Activated CD4-positive, alpha-beta T cell treated with anti-CD3 and anti-CD28 coated beads, Interleukin-2, Interleukin-4, amounts not matched to agents 100 ng/mL and 50 ng/mL, durations not matched to agents 16 hours and 8 hours (primary cell): ENCODE measurements at regions not wholly inside any gene's neighbourhood (a gene's known extent, or its start where the extent isn't known, plus 50 kb on each side); places are given as distances from the start of the nearest gene placed in this dataset.
"Not testable (repeated sequence)": the region's sequence is repeated elsewhere in the genome, so short reads cannot be mapped to it uniquely, and the experiment has no call there.

Source experiments
- DNase-seq: peaks from one replicate; pipeline ENCODE4 v3.0.0-alpha.2; 2020; ENCODE audit warnings: low spot score

GRCh38 chr3:21020681-21021080 is 730.3 kb downstream of the ZNF385D start:
- no peak for DNase-seq

DNA sequence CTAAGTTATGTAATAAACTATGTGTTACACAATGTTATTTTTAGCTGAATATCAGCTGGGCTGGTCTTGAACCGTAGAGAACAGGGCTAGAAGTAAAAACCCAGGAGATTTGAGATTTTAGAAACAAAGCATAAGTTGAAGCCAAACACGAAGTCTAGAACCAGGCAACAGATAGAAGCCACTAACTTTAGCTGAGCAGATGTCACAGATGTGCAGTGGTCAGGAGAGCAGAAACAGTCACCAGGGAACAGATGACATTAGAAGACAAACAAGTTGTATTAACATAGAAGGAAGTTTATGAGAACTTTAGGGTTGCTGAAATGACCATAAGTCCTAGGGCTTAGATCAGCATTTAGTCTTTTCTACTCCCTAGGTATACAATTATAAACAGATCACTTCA is 731.0 kb downstream of the ZNF385D start:
- no peak for DNase-seq

DNA sequence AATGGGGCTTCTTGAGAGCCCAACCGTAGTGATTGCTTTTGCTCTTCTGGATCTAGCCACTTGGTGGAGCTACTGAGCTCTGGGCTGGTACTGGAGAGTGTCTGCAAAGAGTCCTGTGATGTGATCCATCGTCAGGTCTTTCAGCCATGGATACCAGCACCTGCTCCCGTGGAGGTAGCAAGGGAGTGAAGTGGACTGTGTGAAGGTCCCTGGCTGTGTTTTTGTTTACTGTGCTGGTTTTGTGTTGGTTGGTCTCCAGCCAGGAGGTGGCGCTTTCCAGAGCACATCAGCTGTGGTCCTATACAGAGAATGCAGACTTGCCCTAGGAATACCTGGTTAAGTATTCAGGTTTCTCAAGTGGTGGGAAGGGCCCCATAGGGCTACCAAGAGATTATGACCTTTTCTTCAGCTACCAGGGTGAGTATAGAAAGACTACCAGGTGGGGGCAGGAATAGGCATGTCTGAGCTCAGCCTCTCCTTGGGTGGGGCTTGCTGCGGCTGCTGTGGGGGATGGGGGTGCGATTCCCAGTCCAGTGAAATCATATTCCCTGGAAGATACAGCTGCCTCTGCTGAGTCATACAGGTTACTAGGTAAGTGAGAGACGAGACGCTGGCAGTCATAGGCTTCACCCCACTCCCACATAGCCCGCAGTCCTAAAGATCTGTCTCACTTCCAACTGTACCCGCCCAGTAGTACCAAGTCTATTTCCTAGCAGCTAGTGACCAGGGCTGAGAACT is 733.7 kb downstream of the ZNF385D start:
- DNase-seq, result no peak

GRCh38 chr3:21013566-21013965 is 737.4 kb downstream of the ZNF385D start:
- DNase-seq, result no peak

DNA sequence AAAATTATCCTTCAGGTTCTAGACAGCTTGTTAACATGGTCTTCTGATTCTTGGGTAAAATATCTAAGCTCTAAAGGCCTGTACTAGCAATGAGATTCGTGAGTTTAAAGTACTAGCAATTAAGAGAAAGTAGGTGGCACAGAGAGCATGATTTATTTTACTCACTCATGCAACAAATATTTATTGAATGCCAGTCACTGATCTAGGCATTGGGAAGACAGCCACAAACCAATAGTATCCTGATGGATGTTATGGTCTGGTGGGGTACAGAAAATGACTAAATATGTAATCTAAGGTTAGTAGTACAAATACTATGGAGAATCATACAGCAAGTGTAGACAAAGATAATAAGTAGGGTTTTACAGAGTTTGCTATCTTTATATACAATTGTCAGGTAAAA is 751.3 kb downstream of the ZNF385D start:
- no peak for DNase-seq

DNA sequence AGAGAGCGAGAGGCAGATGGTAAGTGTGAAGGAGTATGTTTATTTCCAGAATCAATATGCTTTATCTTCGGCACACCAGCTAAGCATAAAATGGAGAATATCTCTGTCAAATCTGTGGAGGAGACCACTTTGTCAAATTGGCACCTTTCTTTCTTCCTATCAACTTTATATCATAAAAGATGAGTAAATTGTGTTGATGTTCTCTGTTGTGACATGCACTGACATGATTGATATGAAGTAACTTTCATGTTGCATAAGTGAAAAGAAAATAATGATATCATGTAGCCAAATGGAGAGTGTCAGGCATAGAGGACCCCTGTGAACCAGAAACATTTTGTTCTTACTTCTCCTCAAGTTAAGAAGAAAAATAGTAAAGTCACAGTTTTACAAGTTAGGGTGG is 753.8 kb downstream of the ZNF385D start:
- no peak for DNase-seq

DNA sequence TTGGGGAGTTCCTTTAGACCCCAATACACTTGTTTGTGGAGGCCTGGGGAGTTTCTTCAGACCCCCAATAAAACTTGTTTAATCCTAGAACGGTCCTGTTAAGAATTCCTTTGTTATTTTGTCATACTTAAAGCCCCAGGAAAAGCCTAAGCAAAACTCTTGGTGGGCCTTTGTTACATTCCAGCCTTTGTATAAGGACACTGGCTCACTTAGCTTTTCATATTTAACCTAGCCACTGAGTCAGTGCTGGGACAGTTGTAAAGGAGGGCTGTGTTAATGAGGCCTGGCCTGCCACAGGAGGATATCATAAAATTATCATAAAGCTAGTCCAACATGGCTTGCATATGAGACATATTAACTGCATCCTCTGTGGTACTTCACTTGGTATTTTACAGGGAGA is 760.1 kb downstream of the ZNF385D start:
- DNase-seq, result no peak

GRCh38 chr3:20989653-20990052 is 761.4 kb downstream of the ZNF385D start:
- DNase-seq, result not testable (repeated sequence)

GRCh38 chr3:20984594-20985205 is 766.3 kb downstream of the ZNF385D start:
- no peak for DNase-seq

DNA sequence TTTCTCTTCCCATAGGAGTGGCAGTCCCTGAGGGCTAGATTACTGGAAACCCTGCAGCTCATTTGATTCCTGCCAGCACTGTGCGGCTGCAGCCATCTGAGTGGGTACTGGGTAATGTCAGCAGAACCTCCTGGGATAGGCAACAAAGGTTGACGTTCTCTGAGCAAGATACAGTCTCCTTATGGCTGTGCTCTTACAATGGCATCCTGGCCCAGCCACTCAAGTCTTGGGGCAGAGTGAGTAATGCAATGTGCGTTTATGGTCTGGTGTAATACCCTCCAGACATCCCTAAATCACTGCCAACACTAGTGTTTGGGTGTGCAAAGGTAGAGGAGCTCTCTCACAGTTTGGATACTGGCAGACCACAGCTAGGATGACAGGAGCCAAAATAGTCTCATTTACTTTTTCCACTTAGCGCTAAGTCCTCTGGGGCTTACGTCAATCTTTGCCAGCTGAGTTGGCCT is 775.8 kb downstream of the ZNF385D start:
- no peak for DNase-seq

DNA sequence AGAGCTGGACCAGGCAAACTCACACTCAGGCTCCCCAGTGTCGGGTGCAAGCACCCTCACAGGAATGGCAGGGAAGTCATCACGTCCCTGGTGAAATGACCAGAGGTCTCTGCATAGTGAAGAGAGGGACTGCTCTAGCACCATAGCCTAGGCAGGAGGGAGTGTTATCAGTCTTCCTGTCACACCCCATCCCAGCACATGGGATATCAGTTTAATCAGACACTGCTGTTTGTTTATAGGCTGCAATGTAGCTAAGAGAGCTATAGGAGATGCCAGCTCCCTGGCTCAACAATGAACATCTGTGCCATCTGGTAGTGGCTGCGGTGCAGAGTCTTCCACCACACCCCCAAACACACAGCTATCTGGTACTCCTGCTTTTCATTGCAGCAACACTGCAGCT is 776.6 kb downstream of the ZNF385D start:
- no peak for DNase-seq

- DNase-seq, result not testable (repeated sequence)
Measured at GRCh38 chr3:20970807-20971206, 780.2 kb downstream of the ZNF385D start.

DNA sequence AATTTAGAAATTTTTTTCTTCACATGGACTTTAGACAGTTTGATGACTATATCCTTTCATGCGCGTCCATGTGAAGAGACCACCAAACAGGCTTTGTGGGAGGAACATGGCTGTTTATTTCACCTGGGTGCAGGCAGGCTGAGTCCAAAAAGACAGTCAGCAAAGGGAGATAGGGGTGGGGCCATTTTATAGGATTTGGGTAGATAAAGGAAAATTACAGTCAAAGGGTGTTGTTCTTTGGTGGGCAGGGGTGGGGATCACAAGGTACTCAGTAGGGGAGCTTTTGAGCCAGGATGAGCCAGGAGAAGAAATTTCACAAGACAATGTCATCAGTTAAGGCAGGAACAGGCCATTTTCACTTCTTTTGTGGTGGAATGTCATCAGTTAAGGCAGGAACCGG is 781.5 kb upstream of the SGO1 start:
- not testable (repeated sequence) for DNase-seq

DNA sequence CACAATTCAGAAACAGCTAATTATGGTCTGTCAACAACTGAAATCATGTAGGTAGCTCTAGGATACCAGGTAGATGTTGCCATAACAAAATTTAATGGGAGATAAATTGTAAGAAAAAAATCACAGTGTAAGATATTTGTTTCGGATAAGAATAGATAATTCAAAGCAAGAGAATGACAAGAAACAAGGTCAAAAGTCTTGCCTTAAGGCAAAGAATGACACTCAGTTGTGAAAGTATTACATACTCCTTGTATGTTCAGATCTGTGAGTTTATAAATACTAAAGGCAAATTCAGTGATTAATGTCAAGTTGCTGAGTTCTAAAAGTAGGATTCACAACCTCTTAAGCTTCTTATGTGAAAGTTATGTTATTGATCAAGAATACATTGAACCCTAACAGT is 772.2 kb upstream of the SGO1 start:
- no peak for DNase-seq

- DNase-seq, result no peak
Measured at GRCh38 chr3:20945892-20946291, 759.9 kb upstream of the SGO1 start.

DNA sequence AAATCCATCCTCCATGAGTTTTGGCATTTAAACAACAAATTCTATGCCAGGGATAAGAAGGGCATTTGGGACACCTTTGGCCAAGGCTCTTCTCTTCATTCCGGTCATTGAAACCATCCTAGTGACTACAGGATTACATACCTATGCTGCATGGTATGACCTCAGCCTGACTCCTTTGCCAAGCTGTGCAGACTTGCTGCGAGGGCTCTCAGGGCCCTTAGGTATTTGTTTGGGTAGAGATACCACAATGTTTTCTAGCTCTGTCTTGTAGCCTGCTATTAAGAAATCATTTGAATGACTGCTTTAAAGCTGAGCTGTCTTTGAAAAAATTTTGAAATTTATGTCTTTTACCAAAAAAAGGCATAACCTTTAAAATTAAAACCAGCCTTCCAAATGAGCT is 749.8 kb upstream of the SGO1 start:
- no peak for DNase-seq

DNA sequence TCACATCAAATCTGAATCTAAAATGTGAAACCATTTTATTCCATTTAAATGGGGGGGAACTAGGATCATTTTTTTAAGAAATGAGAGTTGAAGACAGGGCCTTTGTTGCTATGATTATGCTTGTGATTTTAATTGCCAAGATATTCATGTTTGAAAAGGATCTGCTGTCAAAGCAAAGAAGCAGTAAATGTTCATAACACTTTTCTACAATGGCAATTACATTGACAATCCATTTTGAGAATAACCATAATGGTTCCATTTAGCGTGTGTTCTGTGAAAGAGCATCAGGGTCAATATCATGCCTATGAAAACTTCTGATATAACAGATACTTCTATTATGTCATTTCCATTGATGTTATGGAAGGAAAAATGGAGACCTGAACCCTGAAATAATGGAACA is 745.8 kb upstream of the SGO1 start:
- no peak for DNase-seq

- DNase-seq, result no peak
Measured at GRCh38 chr3:20930034-20930433, 744.0 kb upstream of the SGO1 start.

- no peak for DNase-seq
Measured at GRCh38 chr3:20924646-20925385, 738.8 kb upstream of the SGO1 start.

GRCh38 chr3:20921112-20921511 is 735.1 kb upstream of the SGO1 start:
- DNase-seq, result not testable (repeated sequence)

DNA sequence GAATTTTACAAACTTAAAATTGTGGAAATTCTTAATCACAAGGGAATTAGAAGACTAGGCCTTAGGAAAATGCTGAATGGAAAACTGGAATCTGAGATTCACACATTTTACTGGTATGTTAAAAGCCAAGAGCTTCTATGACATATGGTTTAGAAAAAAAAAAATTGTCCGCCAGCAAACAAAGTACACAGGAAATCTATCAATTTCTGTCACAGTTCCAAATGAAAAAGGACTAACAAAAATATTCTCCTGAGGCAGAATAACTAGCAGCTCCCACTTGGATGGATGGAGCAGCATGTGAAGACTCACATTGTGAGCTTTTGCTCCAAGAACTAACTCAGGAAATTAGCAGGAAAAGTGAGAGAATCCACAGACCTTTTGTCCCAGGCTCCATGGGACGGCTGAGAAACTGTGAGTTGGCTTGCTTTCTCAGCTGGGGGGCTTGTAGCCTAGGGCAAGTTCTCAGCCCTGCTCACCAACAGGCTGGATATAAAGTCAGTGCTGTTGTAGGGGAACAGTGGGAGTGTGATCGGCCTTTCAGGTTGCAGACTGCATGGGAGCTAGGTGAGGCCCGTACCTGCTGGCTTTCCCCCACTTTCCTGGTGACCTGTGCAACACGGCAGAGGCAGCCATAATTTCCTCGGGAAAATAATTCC is 731.1 kb upstream of the SGO1 start:
- no peak for DNase-seq

DNA sequence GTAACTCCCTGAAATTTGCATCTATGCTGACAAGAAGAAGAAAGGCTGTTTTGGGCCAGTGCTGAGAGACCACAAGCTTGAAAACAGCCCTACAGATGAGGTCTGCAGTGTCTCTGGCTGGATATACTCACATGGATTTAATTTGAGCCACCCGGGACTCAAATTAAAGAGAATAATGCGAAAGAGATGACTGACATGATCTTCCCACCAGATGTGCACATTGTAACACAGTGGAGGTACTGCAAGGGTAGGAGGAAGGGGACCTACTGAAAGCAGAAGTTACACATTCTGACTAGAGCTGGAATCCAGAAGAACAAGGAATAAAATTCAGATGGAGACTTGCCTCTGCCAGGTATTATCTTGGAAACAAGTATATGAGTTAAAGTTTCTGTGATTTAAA is 728.3 kb upstream of the SGO1 start:
- no peak for DNase-seq

- DNase-seq, result no peak
Measured at GRCh38 chr3:20912406-20912805, 726.4 kb upstream of the SGO1 start.
